Sigmoid colon (tissue), 4 donors: ENCODE measurements at regions not wholly inside any gene's neighbourhood (a gene's known extent, or its start where the extent isn't known, plus 50 kb on each side); places are given as distances from the start of the nearest gene placed in this dataset.

Experiments
- CTCF ChIP-seq, 4 experiments: fragments of 450-650 bp in 3 of 4; fragments of 200-600 bp in 1 of 4; IDR thresholded peaks; one replicate each; pipeline ENCODE4 v1.5.1; 2016 to 2019; ENCODE audit warnings: antibody characterized with exemption in 4 of 4, mild to moderate bottlenecking in 3 of 4, moderate library complexity in 2 of 4
- POLR2A ChIP-seq, 2 donors: fragments of 450-650 bp; IDR thresholded peaks; one replicate each; pipeline ENCODE4 v1.6.1; 2016; ENCODE audit warnings: antibody characterized with exemption in 2 of 2, mild to moderate bottlenecking in 2 of 2, moderate library complexity in 2 of 2
- POLR2AphosphoS5 ChIP-seq, 4 donors: sonication (generic); formaldehyde crosslinking; IDR thresholded peaks; one replicate each; pipeline ENCODE4 v1.6.1; 2017; ENCODE audit warnings: antibody characterized with exemption in 4 of 4

- TF ChIP-seq POLR2A (IDR thresholded peaks at IDR 0.05) (no peak), CTCF (IDR thresholded peaks at IDR 0.05) (no peak), POLR2AphosphoS5 (IDR thresholded peaks at IDR 0.05) (no peak)
These were observed 223.2 kb downstream of the BLID start for GRCh38 chr11:121892863-121893262.
